Esophagus muscularis mucosa (tissue), 4 donors: ENCODE measurements at regions not wholly inside any gene's neighbourhood (a gene's known extent, or its start where the extent isn't known, plus 50 kb on each side); places are given as distances from the start of the nearest gene placed in this dataset.

Experiments used
- EP300 ChIP-seq: sonication (generic); formaldehyde crosslinking; IDR thresholded peaks from one replicate; pipeline ENCODE4 v1.6.1; 2017; ENCODE audit warnings: antibody characterized with exemption
- POLR2A ChIP-seq: fragments of 450-650 bp; IDR thresholded peaks from one replicate; pipeline ENCODE4 v1.6.1; 2017; ENCODE audit warnings: antibody characterized with exemption, moderate library complexity, mild to moderate bottlenecking, low read depth
- TF ChIP-seq, protein P1 (sequence below), 3 experiments: fragments of 200-600 bp in 2 of 3; fragments of 450-650 bp in 1 of 3; sonication (generic) in 2 of 3; IDR thresholded peaks; one replicate each; pipeline ENCODE4 v1.5.1; 2017 to 2019; ENCODE audit warnings: antibody characterized with exemption in 3 of 3, mild to moderate bottlenecking in 2 of 3, moderate library complexity in 1 of 3

DNA sequence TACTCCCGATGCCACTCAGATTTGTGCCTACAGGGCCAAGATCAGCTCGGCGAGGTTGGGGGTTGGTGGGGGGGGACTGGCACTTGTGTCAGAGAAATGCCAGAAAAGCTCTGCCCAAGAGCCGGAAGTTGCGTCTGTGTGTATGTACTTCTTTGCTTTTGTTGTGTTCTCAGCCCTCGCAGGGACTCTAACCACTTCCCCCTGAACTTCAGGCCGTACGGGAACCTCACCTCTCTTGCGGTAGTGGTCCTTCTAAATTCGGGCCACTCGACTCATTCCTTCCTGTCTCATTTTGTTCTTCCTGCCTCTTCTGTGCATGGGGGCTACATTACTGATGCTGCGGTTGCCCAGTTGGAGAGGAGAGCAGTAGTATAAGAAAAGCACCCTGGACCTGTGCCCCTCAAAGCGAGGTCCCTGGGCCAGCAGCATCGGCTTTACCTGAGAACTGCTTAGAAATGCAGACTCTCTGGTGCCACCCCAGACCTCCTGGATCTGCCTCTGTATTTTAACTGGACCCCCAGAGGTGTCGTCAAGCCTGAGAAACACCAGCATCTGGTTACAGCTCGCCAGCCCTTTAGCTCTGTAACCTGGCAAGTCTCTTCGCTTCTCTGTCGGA is 146.3 kb upstream of the RPS6KA3 start:
- TF ChIP-seq POLR2A (no peak), EP300 (no peak)
- TF ChIP-seq, protein P1, sequence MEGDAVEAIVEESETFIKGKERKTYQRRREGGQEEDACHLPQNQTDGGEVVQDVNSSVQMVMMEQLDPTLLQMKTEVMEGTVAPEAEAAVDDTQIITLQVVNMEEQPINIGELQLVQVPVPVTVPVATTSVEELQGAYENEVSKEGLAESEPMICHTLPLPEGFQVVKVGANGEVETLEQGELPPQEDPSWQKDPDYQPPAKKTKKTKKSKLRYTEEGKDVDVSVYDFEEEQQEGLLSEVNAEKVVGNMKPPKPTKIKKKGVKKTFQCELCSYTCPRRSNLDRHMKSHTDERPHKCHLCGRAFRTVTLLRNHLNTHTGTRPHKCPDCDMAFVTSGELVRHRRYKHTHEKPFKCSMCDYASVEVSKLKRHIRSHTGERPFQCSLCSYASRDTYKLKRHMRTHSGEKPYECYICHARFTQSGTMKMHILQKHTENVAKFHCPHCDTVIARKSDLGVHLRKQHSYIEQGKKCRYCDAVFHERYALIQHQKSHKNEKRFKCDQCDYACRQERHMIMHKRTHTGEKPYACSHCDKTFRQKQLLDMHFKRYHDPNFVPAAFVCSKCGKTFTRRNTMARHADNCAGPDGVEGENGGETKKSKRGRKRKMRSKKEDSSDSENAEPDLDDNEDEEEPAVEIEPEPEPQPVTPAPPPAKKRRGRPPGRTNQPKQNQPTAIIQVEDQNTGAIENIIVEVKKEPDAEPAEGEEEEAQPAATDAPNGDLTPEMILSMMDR (IDR thresholded peaks at IDR 0.05): no peak
